CD4-positive, alpha-beta T cell (primary cell): ENCODE measurements at regions not wholly inside any gene's neighbourhood (a gene's known extent, or its start where the extent isn't known, plus 50 kb on each side); places are given as distances from the start of the nearest gene placed in this dataset.
"Not testable (repeated sequence)": the region's sequence is repeated elsewhere in the genome, so short reads cannot be mapped to it uniquely, and the experiment has no call there.

ENCODE experiments used
- ATAC-seq: fragments of 200-7000 bp; cut with Tn5 transposase; one replicate; pipeline ENCODE4 v1.10.0; 2022; ENCODE audit warnings: mild to moderate bottlenecking; ENCODE audit not compliant: poor library complexity
- CTCF ChIA-PET: fragments of 350-600 bp; sonication (Branson Sonifier 250); formaldehyde crosslinking; loops from one replicate; lab custom pipeline; 2021; ENCODE audit warnings: antibody characterized with exemption, inconsistent platforms; lab: Charles Lee
- POLR2A ChIA-PET: fragments of 350-600 bp; sonication (Branson Sonifier 250); formaldehyde crosslinking; loops from one replicate; lab custom pipeline; 2021; ENCODE audit warnings: antibody characterized with exemption, inconsistent platforms; lab: Charles Lee
- DNase-seq, 14 experiments: peaks; one replicate each; pipeline ENCODE4 v3.0.0-alpha.2; 2013 to 2020; ENCODE audit warnings: mixed read lengths in 2 of 14
- H3K27ac ChIP-seq, 2 donors: one replicate each; pipeline versions ENCODE4 v1.5.1 to v1.7.0; 2013; ENCODE audit warnings: low read length in 2 of 2, low read depth in 1 of 2, mild to moderate bottlenecking in 1 of 2
- H3K27me3 ChIP-seq, 2 experiments: 1 replicate in 1 of 2; 2 replicates in 1 of 2; pipeline versions ENCODE4 v1.6.1 to v1.7.0; 2013; ENCODE audit warnings: low read length in 2 of 2, control low read depth in 1 of 2, mild to moderate bottlenecking in 1 of 2, moderate library complexity in 1 of 2; ENCODE audit not compliant: insufficient read depth in 2 of 2, control insufficient read depth in 1 of 2
- H3K36me3 ChIP-seq: one replicate; pipeline ENCODE4 v1.6.1; 2013; ENCODE audit warnings: low read length, control low read depth; ENCODE audit not compliant: insufficient read depth
- H3K4me1 ChIP-seq: one replicate; pipeline ENCODE4 v1.6.1; 2013; ENCODE audit warnings: low read length, control low read depth; ENCODE audit not compliant: insufficient read depth
- H3K4me3 ChIP-seq: one replicate; pipeline ENCODE4 v1.5.1; 2013; ENCODE audit warnings: mild to moderate bottlenecking, low read length, moderate library complexity
- H3K9me3 ChIP-seq, 2 experiments: 1 replicate in 1 of 2; 2 replicates in 1 of 2; pipeline versions ENCODE4 v1.6.1 to v1.7.0; 2013; ENCODE audit warnings: low read length in 2 of 2, mild to moderate bottlenecking in 2 of 2, control low read depth in 1 of 2, moderate library complexity in 1 of 2; ENCODE audit not compliant: control insufficient read depth in 1 of 2, insufficient read depth in 1 of 2
- H3K27ac Mint-ChIP-seq: one replicate; pipeline ENCODE4 v1.8.0; 2020; ENCODE audit warnings: mixed read lengths
- H3K27me3 Mint-ChIP-seq: one replicate; pipeline ENCODE4 v1.8.0; 2021; ENCODE audit warnings: mixed read lengths
- H3K36me3 Mint-ChIP-seq: one replicate; pipeline ENCODE4 v1.8.0; 2021; ENCODE audit warnings: low read depth, mixed read lengths
- H3K4me1 Mint-ChIP-seq: one replicate; pipeline ENCODE4 v1.8.0; 2021; ENCODE audit warnings: low read depth, mixed read lengths
- H3K4me3 Mint-ChIP-seq: one replicate; pipeline ENCODE4 v1.8.0; 2020; ENCODE audit warnings: mild to moderate bottlenecking, mixed read lengths
- H3K9me3 Mint-ChIP-seq: one replicate; pipeline ENCODE4 v1.8.0; 2020; ENCODE audit warnings: mixed read lengths
- intact Hi-C, 2 experiments: fragments of 100-400 bp; cut with DNase I in 1 of 2; cut with micrococcal nuclease in 1 of 2; formaldehyde crosslinking; loops; one replicate each; pipeline versions ENCODE4 v1.15.1 to v1.9.0; 2023 to 2025; cut with DNase I, micrococcal nuclease
- TF ChIP-seq, protein P1 (sequence below): fragments of 200-600 bp; IDR thresholded peaks from one replicate; pipeline ENCODE4 v1.8.0; 2022; ENCODE audit warnings: antibody characterized with exemption, mild to moderate bottlenecking

DNA sequence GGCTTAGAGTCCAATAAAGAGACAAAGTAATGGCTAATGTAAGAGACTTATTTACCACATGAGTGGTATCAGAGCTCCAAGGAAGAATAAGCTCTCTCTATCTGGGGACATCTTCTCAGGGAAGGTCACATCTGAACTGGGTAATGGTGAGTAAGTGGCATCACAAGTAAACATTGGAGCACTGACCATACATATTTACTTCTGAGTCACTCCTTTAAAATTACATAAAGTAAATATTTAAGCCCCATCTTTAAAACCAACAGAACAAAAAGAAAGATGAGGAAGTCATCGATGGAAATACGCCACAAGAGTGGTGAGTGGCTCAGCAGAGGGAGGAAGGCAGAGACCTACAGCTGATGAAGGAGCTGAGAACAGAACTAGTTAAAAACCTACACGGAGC is 159.9 kb downstream of the DUSP6 start:
- Histone ChIP-seq H3K4me1 (no peaks in the 10 kb centered on the region), H3K36me3 (no peaks in the 10 kb centered on the region), H3K27ac (no peak overlapping the region), H3K27me3 (no peaks in the 10 kb centered on the region), H3K4me3 (no peak overlapping the region), H3K9me3 (peaks cover 6 to 19% of the 10 kb centered on the region in 2 experiments)
- DNase-seq (no peak), ATAC-seq (no peak)
- Mint-ChIP-seq H3K4me1 (no peaks in the 10 kb centered on the region), H3K4me3 (no peak overlapping the region), H3K36me3 (peaks cover 15% of the 10 kb centered on the region), H3K9me3 (peaks cover 9% of the 10 kb centered on the region), H3K27ac (no peak overlapping the region), H3K27me3 (no peaks in the 10 kb centered on the region)
- ChIA-PET POLR2A (interaction anchor here (1.0 to 1.2 kb wide), 2 partner anchors 88 to 160 kb away, joined by 3 to 4 read pairs; partner anchors contain the start of gene DUSP6), CTCF (no interaction called here)
- intact Hi-C loops = no loop called here
- TF ChIP-seq, protein P1, sequence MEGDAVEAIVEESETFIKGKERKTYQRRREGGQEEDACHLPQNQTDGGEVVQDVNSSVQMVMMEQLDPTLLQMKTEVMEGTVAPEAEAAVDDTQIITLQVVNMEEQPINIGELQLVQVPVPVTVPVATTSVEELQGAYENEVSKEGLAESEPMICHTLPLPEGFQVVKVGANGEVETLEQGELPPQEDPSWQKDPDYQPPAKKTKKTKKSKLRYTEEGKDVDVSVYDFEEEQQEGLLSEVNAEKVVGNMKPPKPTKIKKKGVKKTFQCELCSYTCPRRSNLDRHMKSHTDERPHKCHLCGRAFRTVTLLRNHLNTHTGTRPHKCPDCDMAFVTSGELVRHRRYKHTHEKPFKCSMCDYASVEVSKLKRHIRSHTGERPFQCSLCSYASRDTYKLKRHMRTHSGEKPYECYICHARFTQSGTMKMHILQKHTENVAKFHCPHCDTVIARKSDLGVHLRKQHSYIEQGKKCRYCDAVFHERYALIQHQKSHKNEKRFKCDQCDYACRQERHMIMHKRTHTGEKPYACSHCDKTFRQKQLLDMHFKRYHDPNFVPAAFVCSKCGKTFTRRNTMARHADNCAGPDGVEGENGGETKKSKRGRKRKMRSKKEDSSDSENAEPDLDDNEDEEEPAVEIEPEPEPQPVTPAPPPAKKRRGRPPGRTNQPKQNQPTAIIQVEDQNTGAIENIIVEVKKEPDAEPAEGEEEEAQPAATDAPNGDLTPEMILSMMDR = no peak

DNA sequence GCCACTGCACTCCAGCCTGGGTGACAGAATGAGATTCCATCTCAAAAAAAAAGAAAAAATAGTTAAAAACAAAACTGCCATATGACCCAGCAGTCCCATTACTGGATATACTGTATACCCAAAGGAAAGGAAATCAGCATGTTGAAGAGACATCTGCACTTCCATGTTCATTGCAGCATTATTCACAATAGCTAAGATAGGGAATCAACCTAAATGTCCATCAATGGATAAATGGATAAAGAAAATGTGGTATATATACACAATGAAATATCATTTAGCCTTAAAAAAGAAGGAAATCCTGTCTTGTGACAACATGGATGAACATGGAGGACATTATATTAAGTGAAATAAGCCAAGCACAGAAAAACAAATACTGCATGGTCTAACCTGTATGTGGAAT is 160.7 kb downstream of the DUSP6 start:
- CTCF ChIA-PET, H3K4me1 ChIP-seq, H3K36me3 ChIP-seq, POLR2A ChIA-PET, DNase-seq, H3K9me3 Mint-ChIP-seq, ATAC-seq, H3K27ac Mint-ChIP-seq, H3K27me3 ChIP-seq, H3K27ac ChIP-seq, H3K27me3 Mint-ChIP-seq, H3K4me3 ChIP-seq, H3K4me3 Mint-ChIP-seq, intact Hi-C loops, H3K4me1 Mint-ChIP-seq: not testable (repeated sequence)
- H3K9me3 ChIP-seq = peaks cover 6 to 19% of the 10 kb centered on the region in 2 experiments
- H3K36me3 Mint-ChIP-seq = peaks cover 16% of the 10 kb centered on the region

DNA sequence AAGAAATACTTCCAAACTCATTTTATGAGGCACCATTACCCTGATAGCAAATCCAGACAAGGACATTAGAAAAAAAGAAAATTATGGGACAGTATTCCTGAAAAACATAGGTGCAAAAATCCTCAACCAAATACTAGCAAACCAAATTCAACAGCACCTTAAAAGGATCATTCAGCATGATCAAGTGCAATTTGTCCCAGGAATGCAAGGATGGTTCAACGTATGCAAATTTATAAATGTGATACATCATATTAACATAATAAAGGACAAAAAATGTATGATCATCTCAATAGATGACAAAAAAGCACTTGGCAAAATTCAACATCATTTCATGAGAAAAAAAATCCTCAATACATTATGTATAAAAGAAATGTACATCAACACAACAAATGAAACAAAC is 162.9 kb downstream of the DUSP6 start:
- H3K4me3 ChIP-seq = no peak overlapping the region
- no peak overlapping the region for H3K4me3 Mint-ChIP-seq
- ChIA-PET CTCF (no interaction called here), POLR2A (no interaction called here)
- H3K9me3 ChIP-seq = peaks cover 6 to 19% of the 10 kb centered on the region in 2 experiments
- no peaks in the 10 kb centered on the region for H3K27me3 ChIP-seq
- ATAC-seq (no peak), DNase-seq (no peak)
- intact Hi-C loops = no loop called here
- H3K4me1 Mint-ChIP-seq = no peaks in the 10 kb centered on the region
- H3K4me1 ChIP-seq = no peaks in the 10 kb centered on the region
- peaks cover 16% of the 10 kb centered on the region for H3K36me3 Mint-ChIP-seq
- H3K27me3 Mint-ChIP-seq = no peaks in the 10 kb centered on the region
- peaks cover 9% of the 10 kb centered on the region for H3K9me3 Mint-ChIP-seq
- TF ChIP-seq, protein P1 = no peak
- no peak overlapping the region for H3K27ac ChIP-seq
- H3K36me3 ChIP-seq = no peaks in the 10 kb centered on the region
- no peak overlapping the region for H3K27ac Mint-ChIP-seq

DNA sequence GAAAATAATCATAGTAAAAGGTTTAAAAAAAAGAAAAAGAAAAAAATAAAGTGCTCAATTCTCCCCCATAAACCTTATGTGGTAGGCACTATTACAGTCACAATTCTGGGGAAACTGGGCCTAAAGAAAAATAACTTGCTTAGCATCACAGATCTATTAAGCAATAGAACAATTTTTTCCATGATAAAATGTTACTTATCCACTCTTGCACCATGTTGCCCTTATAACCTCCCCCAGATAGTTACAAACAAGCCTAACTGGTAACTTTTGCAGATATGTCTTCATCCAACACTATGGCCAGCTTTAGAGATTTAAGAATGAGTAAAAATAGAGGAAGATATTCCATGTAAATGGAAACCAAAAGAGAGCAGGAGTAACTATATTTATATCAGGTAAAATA is 164.8 kb downstream of the DUSP6 start:
- ChIA-PET POLR2A (no interaction called here), CTCF (no interaction called here)
- Histone ChIP-seq H3K36me3 (no peaks in the 10 kb centered on the region), H3K27me3 (no peaks in the 10 kb centered on the region), H3K9me3 (peaks cover 6 to 19% of the 10 kb centered on the region in 2 experiments), H3K4me1 (no peaks in the 10 kb centered on the region), H3K4me3 (no peak overlapping the region), H3K27ac (no peak overlapping the region)
- TF ChIP-seq, protein P1 = no peak
- H3K4me3 Mint-ChIP-seq = no peak overlapping the region
- H3K4me1 Mint-ChIP-seq = no peaks in the 10 kb centered on the region
- peaks cover 9% of the 10 kb centered on the region for H3K9me3 Mint-ChIP-seq
- DNase-seq = no peak
- no peak overlapping the region for H3K27ac Mint-ChIP-seq
- H3K27me3 Mint-ChIP-seq = no peaks in the 10 kb centered on the region
- H3K36me3 Mint-ChIP-seq = peaks cover 16% of the 10 kb centered on the region
- no peak for ATAC-seq
- intact Hi-C loops = no loop called here
